ENCODE measurements at regions not wholly inside any gene's neighbourhood (a gene's known extent, or its start where the extent isn't known, plus 50 kb on each side); places are given as distances from the start of the nearest gene placed in this dataset.
"Not testable (repeated sequence)": the region's sequence is repeated elsewhere in the genome, so short reads cannot be mapped to it uniquely, and the experiment has no call there.

DNA sequence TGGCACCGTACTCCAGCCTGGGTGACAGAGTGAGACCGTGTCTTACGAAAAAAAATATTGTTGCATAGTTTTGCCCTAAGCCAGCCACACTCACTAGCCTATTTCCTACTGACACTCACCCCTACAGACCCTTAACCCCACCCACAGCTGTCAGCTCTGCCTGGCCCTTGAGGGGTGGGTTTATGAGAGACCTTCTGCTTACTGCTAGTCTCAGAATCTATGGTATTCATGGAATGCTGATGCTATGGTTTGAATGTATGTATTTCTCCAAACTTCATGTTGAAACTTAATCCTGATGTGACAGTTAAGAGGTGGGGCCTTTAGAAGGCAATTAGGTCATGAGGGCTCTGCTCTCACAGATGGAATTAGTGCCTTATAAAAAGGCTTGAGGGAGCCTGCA, 79.2 kb upstream of the LRCH1 start:
- Histone ChIP-seq H3K36me3 (ENCODE audit: control insufficient read depth, insufficient read depth, low read length) (no peaks in the 10 kb centered on the region), H3K27me3 (replicated peaks; ENCODE audit: control insufficient read depth, insufficient read depth, low read length) (no peaks in the 10 kb centered on the region), H3K4me3 (replicated peaks; ENCODE audit: low read depth, low read length) (no peak overlapping the region)
- DNase-seq (ENCODE audit: extremely low read depth, insufficient read length): no peak
- TF ChIP-seq, protein P1, sequence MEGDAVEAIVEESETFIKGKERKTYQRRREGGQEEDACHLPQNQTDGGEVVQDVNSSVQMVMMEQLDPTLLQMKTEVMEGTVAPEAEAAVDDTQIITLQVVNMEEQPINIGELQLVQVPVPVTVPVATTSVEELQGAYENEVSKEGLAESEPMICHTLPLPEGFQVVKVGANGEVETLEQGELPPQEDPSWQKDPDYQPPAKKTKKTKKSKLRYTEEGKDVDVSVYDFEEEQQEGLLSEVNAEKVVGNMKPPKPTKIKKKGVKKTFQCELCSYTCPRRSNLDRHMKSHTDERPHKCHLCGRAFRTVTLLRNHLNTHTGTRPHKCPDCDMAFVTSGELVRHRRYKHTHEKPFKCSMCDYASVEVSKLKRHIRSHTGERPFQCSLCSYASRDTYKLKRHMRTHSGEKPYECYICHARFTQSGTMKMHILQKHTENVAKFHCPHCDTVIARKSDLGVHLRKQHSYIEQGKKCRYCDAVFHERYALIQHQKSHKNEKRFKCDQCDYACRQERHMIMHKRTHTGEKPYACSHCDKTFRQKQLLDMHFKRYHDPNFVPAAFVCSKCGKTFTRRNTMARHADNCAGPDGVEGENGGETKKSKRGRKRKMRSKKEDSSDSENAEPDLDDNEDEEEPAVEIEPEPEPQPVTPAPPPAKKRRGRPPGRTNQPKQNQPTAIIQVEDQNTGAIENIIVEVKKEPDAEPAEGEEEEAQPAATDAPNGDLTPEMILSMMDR (IDR thresholded peaks at IDR 0.05; ENCODE audit: insufficient read depth, low read length, poor library complexity, severe bottlenecking): no peak

DNA sequence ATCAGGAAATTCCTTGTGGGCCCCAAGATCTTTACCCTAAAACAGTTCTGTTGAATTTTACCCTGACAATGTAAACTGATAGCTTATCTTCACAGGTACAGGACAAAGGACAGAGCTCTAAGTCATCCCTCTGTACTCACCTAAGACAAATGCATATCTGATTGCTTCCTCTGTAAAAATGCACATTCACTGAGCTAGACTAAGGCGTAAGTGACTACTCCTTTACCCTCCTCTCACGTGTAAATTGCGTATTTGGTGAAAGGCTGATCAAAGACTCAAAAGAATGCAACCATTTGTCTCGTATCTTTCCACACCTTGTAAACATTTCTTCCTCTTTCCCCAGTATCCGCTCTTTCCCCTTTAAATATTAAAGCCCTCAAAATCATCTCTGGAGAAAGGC, 80.6 kb upstream of the LRCH1 start:
- DNase-seq (ENCODE audit: extremely low read depth, insufficient read length): no peak
- H3K4me3 ChIP-seq (replicated peaks; ENCODE audit: low read depth, low read length): no peak overlapping the region
- H3K27me3 ChIP-seq (replicated peaks; ENCODE audit: control insufficient read depth, insufficient read depth, low read length): no peaks in the 10 kb centered on the region
- no peaks in the 10 kb centered on the region for H3K36me3 ChIP-seq (ENCODE audit: control insufficient read depth, insufficient read depth, low read length)
- TF ChIP-seq, protein P1 (IDR thresholded peaks at IDR 0.05; ENCODE audit: insufficient read depth, low read length, poor library complexity, severe bottlenecking): no peak

DNA sequence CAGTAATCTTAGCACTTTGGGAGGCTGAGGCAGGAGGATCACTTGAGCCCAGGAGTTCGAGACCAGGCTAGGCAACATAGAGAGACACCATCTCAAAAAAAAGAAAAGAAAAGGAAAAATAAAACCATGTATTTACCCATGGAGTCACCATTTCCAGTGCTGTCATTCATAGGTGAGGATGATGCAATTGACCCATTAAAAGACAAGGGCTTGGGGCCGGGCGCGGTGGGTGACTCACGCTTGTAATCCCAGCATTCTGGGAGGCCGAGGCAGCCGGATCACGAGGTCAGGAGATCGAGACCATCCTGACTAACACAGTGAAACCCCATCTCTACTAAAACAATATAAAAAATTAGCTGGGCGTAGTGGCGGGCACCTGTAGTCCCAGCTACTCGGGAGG, 82.6 kb upstream of the RUBCNL start:
- not testable (repeated sequence) for DNase-seq (ENCODE audit: extremely low read depth, insufficient read length); H3K27me3 ChIP-seq (replicated peaks; ENCODE audit: control insufficient read depth, insufficient read depth, low read length); H3K4me3 ChIP-seq (replicated peaks; ENCODE audit: low read depth, low read length); H3K36me3 ChIP-seq (ENCODE audit: control insufficient read depth, insufficient read depth, low read length)

DNA sequence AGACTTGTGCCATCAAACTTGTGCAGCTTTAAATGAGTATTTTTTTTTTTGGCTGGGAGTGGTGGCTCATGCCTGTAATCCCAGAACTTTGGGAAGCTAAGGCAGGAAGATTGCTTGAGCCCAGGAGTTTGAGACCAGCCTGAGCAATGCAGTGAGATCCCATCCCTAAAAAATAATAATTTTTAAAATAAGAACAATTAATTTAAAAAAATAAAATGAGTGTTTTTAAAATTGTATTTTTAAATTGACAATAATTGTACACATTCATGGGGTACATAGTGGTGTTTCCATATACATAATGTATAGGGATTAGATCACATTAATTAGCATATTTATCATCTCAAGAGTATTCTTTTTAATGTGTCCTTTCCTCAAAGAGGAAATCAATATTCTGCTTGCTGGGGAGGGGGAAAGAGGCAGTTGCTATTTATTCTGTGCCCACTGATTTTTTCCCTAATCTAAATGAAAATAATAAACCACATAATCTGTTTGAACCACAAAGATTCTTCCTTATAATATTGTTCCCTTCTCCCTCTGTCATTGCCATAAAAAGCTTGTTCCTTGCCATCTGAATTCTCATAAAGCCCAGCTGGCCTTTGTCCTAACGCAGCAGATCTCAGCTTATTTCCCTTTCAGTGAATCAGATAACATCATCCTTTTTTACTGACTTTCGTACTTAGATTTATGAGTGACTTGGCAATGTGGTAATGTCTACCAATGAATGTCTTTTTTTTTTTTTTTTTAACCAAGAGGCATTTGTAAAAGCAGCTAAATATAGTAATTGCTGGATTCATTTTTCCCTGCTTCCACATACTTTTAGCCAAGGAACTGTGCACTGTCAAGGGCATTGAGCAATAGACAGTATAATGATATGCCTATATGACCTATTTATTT, 81.8 kb upstream of the RUBCNL start:
- no peak for DNase-seq (ENCODE audit: extremely low read depth, insufficient read length)
- H3K27me3 ChIP-seq (replicated peaks; ENCODE audit: control insufficient read depth, insufficient read depth, low read length): no peaks in the 10 kb centered on the region
- H3K36me3 ChIP-seq (ENCODE audit: control insufficient read depth, insufficient read depth, low read length): no peaks in the 10 kb centered on the region
- H3K4me3 ChIP-seq (replicated peaks; ENCODE audit: low read depth, low read length): no peak overlapping the region
- TF ChIP-seq, protein P1 (IDR thresholded peaks at IDR 0.05; ENCODE audit: insufficient read depth, low read length, poor library complexity, severe bottlenecking): no peak

DNA sequence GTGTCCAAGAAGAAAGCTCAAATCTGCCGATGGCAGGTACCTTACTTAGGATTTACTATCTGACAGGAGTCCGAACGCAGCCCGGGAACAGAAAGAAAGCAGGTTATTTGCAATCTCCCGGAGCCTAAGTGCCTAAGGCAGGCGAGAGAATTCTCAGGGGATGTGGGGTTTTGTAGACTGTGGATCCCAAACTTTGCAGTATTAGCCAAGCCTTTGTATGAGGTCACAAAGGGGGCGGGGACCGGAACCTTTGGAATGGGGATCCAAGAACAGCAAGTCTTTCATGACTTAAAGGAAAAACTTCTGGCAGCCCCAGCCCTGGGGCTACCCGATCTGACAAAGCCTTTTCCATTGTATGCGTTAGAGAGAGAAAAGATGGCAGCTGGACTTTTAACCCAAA, 80.6 kb upstream of the RUBCNL start:
- not testable (repeated sequence) for H3K27me3 ChIP-seq (replicated peaks; ENCODE audit: control insufficient read depth, insufficient read depth, low read length); DNase-seq (ENCODE audit: extremely low read depth, insufficient read length); H3K4me3 ChIP-seq (replicated peaks; ENCODE audit: low read depth, low read length); H3K36me3 ChIP-seq (ENCODE audit: control insufficient read depth, insufficient read depth, low read length)

DNA sequence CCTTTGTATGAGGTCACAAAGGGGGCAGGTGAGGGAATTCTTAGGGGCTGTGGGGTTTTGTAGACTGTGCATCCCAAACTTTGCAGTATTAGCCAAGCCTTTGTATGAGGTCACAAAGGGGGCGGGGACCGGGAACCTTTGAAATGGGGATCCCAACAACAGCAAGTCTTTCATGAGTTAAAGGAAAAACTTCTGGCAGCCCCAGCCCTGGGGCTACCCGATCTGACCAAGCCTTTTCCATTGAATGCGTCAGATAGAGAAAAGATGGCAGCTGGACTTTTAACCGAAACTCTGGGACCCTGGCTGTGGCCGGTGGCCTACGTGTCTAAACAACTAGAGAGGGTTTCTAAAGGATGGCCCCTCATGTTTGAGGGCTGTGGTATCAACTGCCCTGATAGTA, 79.0 kb upstream of the RUBCNL start:
- not testable (repeated sequence) for H3K27me3 ChIP-seq (replicated peaks; ENCODE audit: control insufficient read depth, insufficient read depth, low read length); H3K36me3 ChIP-seq (ENCODE audit: control insufficient read depth, insufficient read depth, low read length); DNase-seq (ENCODE audit: extremely low read depth, insufficient read length); H3K4me3 ChIP-seq (replicated peaks; ENCODE audit: low read depth, low read length)

DNA sequence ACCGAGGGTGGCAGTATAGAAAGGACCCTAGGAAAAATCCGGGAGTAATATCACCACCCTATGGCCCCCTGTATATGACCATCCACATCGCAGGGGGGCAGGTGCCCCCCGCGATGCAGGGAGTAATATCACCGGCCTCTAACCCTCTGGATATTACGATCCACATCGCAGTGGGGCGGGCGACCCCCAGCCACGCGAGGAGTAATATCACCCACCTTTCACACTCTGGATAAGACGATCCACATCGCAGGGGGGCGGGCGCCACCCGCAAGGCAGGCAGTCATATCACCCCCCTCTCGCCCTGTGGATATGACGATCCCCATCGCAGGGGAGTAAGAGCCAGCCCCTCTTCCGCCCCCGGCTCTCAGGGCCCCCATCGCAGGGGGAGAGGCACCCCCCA, 76.7 kb upstream of the RUBCNL start:
- Histone ChIP-seq H3K4me3 (replicated peaks; ENCODE audit: low read depth, low read length) (no peak overlapping the region), H3K36me3 (ENCODE audit: control insufficient read depth, insufficient read depth, low read length) (no peaks in the 10 kb centered on the region), H3K27me3 (replicated peaks; ENCODE audit: control insufficient read depth, insufficient read depth, low read length) (no peaks in the 10 kb centered on the region)
- TF ChIP-seq, protein P1 (IDR thresholded peaks at IDR 0.05; ENCODE audit: insufficient read depth, low read length, poor library complexity, severe bottlenecking): no peak
- DNase-seq (ENCODE audit: extremely low read depth, insufficient read length): no peak

DNA sequence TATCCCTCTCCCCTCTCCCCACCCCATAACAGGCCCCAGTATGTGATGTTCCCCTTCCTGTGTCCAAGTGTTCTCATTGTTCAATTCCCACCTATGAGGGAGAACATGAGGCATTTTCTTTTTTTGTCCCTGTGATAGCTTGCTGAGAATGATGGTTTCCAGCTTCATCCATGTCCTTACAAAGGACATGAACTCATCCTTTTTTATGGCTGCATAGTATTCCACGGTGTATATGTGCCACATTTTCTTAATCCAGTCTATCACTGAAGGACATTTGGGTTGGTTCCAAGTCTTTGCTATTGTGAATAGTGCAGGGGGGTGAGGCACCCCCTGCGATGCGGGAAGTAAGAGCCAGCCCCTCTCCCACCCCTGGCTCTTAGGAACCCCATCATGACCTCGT, 73.2 kb upstream of the RUBCNL start:
- not testable (repeated sequence) for H3K4me3 ChIP-seq (replicated peaks; ENCODE audit: low read depth, low read length); H3K27me3 ChIP-seq (replicated peaks; ENCODE audit: control insufficient read depth, insufficient read depth, low read length); H3K36me3 ChIP-seq (ENCODE audit: control insufficient read depth, insufficient read depth, low read length); DNase-seq (ENCODE audit: extremely low read depth, insufficient read length)

DNA sequence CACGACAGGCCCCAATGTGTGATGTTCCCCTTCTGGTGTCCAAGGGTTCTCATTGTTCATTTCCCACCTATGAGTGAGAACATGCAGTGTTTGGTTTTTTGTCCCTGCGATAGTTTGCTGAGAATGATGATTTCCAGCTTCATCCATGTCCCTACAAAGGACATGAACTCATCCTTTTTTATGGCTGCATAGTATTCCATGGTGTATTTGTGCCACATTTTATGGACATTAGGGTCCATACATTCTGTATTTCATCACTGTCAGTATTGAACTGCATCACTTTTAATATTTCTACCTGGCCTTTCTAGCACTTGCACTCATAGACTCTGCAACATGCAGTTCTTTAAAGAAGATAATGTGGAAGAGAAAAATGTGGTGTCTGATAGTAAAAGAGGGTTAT, 70.2 kb upstream of the RUBCNL start:
- H3K4me3 ChIP-seq (replicated peaks; ENCODE audit: low read depth, low read length); DNase-seq (ENCODE audit: extremely low read depth, insufficient read length); H3K36me3 ChIP-seq (ENCODE audit: control insufficient read depth, insufficient read depth, low read length); H3K27me3 ChIP-seq (replicated peaks; ENCODE audit: control insufficient read depth, insufficient read depth, low read length): not testable (repeated sequence)
